Panc1 (cell line): ENCODE measurements at regions not wholly inside any gene's neighbourhood (a gene's known extent, or its start where the extent isn't known, plus 50 kb on each side); places are given as distances from the start of the nearest gene placed in this dataset.

Experiments
- ATAC-seq: fragments of 200-7000 bp; cut with Tn5 transposase; 2 replicates; pipeline ENCODE4 v1.9.1; 2020; ENCODE audit warnings: mild to moderate bottlenecking, moderate library complexity
- BruUV-seq: library from RNA; stranded (reverse); fragments of 400-500 nt; replicated peaks from 2 replicates; lab custom pipeline; 2021; lab: Mats Ljungman, UMichigan
- CTCF ChIA-PET: fragments of 300-600 bp; sonication (Branson Sonifier 250); formaldehyde crosslinking; loops from one replicate; lab custom pipeline; 2022; ENCODE audit warnings: antibody characterized with exemption; lab: Charles Lee
- POLR2A ChIA-PET: fragments of 300-600 bp; sonication (Branson Sonifier 250); formaldehyde crosslinking; loops from one replicate; lab custom pipeline; 2022; ENCODE audit warnings: antibody characterized with exemption; lab: Charles Lee
- DNase-seq: peaks from one replicate; pipeline ENCODE4 v3.0.0-alpha.2; 2010; ENCODE audit warnings: low read depth, low spot score
- H3K27ac ChIP-seq: 2 replicates; pipeline ENCODE4 v1.5.1; 2011; ENCODE audit warnings: mild to moderate bottlenecking, low read length, inconsistent platforms
- H3K27me3 ChIP-seq: fragments of 200-500 bp; sonication (Bioruptor generic); 2 replicates; pipeline ENCODE4 v1.6.0; 2014; ENCODE audit warnings: low read length, inconsistent platforms; ENCODE audit not compliant: control insufficient read depth, insufficient read depth
- H3K36me3 ChIP-seq: fragments of 200-500 bp; sonication (Bioruptor generic); 2 replicates; pipeline ENCODE4 v1.5.1; 2014; ENCODE audit warnings: inconsistent platforms, mild to moderate bottlenecking, low read length, moderate library complexity; ENCODE audit not compliant: control insufficient read depth, insufficient read depth
- H3K4me1 ChIP-seq: 2 replicates; pipeline ENCODE4 v1.5.1; 2011; ENCODE audit warnings: inconsistent platforms, mild to moderate bottlenecking, low read length, moderate library complexity; ENCODE audit not compliant: control insufficient read depth, insufficient read depth
- H3K4me3 ChIP-seq, 2 experiments: 2 replicates each; pipeline ENCODE4 v1.5.1; 2011 to 2012; ENCODE audit warnings: low read depth in 2 of 2, low read length in 2 of 2, mild to moderate bottlenecking in 2 of 2, inconsistent platforms in 1 of 2, moderate library complexity in 1 of 2
- H3K9me3 ChIP-seq: fragments of 200-500 bp; sonication (Bioruptor generic); 2 replicates; pipeline ENCODE4 v1.5.1; 2014; ENCODE audit warnings: low read depth, mild to moderate bottlenecking, inconsistent platforms, low read length, moderate library complexity; ENCODE audit not compliant: control insufficient read depth, insufficient read depth
- POLR2AphosphoS5 ChIP-seq: IDR thresholded peaks from 2 replicates; pipeline ENCODE4 v1.6.1; 2012; ENCODE audit warnings: mild to moderate bottlenecking, low read depth, low read length, moderate library complexity
- SIN3A ChIP-seq: IDR thresholded peaks from 2 replicates; pipeline ENCODE4 v1.6.1; 2012; ENCODE audit warnings: low read depth, mild to moderate bottlenecking, low read length, moderate library complexity, borderline replicate concordance; ENCODE audit not compliant: insufficient read depth
- TCF7L2 ChIP-seq: IDR thresholded peaks from 2 replicates; pipeline ENCODE4 v1.6.1; 2011; ENCODE audit warnings: mild to moderate bottlenecking, low read depth, low read length, inconsistent platforms
- in situ Hi-C: cut with HindIII; loops from 2 replicates; pipeline ENCODE4 v1.10.0; 2016; ENCODE audit warnings: low sequenced_read_pairs, low pct_unique_long_range_greater_than_20kb
- intact Hi-C: fragments of 100-400 bp; cut with micrococcal nuclease; formaldehyde crosslinking; loops from one replicate; pipeline ENCODE4 v1.10.0; 2022; ENCODE audit not compliant: unreplicated experiment
- TF ChIP-seq, protein P1 (sequence below): fragments of 450-650 bp; IDR thresholded peaks from 2 replicates; pipeline ENCODE4 v1.5.1; 2017; ENCODE audit warnings: mild to moderate bottlenecking
- TF ChIP-seq, protein P2 (sequence below), 2 experiments: IDR thresholded peaks; 2 replicates each; pipeline ENCODE4 v1.6.1; 2011 to 2012; ENCODE audit warnings: low read depth in 2 of 2, control low read depth in 1 of 2, low read length in 1 of 2, mild to moderate bottlenecking in 1 of 2, moderate library complexity in 1 of 2; ENCODE audit not compliant: insufficient read depth in 1 of 2

DNA sequence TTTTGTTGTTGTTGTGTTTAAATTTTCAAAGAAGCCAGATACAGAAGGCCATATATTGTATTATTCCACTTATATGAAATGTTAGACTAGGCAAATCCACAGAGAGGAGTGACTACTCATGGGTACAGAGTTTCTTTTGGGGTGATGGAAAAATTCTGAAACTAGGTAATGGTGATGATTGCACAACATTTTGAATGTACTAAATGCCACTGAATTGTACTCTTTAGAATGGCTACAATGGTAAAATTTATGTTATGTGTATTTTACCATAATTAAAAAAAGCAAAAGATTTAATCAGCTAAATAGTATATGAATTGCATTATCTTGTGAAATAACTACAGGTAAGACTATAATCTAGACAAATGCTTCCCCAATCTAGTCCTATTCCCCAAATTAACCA, 733.6 kb upstream of the TMEM132C start:
- Histone ChIP-seq H3K4me1 (no peaks in the 10 kb centered on the region), H3K36me3 (no peaks in the 10 kb centered on the region), H3K9me3 (no peaks in the 10 kb centered on the region), H3K4me3 (no peak overlapping the region), H3K27ac (no peak overlapping the region), H3K27me3 (no peaks in the 10 kb centered on the region)
- BruUV-seq: no TSS peak
- ChIA-PET CTCF (no interaction called here), POLR2A (no interaction called here)
- in situ Hi-C loops (no loop called here), intact Hi-C loops (no loop called here)
- ATAC-seq (no peak), DNase-seq (no peak)
- TF ChIP-seq, protein P1, sequence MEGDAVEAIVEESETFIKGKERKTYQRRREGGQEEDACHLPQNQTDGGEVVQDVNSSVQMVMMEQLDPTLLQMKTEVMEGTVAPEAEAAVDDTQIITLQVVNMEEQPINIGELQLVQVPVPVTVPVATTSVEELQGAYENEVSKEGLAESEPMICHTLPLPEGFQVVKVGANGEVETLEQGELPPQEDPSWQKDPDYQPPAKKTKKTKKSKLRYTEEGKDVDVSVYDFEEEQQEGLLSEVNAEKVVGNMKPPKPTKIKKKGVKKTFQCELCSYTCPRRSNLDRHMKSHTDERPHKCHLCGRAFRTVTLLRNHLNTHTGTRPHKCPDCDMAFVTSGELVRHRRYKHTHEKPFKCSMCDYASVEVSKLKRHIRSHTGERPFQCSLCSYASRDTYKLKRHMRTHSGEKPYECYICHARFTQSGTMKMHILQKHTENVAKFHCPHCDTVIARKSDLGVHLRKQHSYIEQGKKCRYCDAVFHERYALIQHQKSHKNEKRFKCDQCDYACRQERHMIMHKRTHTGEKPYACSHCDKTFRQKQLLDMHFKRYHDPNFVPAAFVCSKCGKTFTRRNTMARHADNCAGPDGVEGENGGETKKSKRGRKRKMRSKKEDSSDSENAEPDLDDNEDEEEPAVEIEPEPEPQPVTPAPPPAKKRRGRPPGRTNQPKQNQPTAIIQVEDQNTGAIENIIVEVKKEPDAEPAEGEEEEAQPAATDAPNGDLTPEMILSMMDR: no peak
- TF ChIP-seq SIN3A (no peak), POLR2AphosphoS5 (no peak), TCF7L2 (no peak)
- TF ChIP-seq, protein P2, sequence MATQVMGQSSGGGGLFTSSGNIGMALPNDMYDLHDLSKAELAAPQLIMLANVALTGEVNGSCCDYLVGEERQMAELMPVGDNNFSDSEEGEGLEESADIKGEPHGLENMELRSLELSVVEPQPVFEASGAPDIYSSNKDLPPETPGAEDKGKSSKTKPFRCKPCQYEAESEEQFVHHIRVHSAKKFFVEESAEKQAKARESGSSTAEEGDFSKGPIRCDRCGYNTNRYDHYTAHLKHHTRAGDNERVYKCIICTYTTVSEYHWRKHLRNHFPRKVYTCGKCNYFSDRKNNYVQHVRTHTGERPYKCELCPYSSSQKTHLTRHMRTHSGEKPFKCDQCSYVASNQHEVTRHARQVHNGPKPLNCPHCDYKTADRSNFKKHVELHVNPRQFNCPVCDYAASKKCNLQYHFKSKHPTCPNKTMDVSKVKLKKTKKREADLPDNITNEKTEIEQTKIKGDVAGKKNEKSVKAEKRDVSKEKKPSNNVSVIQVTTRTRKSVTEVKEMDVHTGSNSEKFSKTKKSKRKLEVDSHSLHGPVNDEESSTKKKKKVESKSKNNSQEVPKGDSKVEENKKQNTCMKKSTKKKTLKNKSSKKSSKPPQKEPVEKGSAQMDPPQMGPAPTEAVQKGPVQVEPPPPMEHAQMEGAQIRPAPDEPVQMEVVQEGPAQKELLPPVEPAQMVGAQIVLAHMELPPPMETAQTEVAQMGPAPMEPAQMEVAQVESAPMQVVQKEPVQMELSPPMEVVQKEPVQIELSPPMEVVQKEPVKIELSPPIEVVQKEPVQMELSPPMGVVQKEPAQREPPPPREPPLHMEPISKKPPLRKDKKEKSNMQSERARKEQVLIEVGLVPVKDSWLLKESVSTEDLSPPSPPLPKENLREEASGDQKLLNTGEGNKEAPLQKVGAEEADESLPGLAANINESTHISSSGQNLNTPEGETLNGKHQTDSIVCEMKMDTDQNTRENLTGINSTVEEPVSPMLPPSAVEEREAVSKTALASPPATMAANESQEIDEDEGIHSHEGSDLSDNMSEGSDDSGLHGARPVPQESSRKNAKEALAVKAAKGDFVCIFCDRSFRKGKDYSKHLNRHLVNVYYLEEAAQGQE (IDR thresholded peaks at IDR 0.05; ENCODE audit: insufficient read depth in 1 of 2, low read depth in 2 of 2, low read length in 1 of 2): no peak

DNA sequence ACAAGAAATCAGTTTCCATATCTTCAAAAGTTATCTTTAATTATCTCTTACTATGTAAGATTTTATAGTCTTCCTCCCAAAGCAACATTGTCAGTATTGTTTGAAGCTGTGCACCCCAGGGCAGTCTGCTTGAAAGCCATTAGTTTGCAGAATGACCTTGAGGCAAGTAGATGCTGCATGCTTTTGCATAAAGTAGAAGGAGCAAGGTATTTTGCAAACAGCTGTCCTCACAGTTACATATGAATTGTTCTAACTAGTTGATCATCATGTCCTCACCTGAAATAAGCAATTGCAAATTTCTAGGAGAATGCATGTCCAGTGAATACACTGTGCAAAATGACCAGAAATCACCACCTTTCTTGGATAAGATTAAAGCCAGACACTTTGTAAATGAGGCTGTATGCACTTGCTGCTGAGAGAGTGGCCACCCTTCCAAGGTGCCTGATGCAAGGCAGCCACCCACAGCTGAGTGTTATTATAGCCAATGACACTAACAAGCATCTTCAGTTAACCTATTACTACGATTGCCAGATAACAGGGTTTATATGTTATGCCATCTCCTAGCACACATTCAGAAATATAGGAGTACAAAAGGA, 730.0 kb upstream of the TMEM132C start:
- no peaks in the 10 kb centered on the region for H3K36me3 ChIP-seq
- H3K27ac ChIP-seq: no peak overlapping the region
- in situ Hi-C loops: no loop called here
- intact Hi-C loops: no loop called here
- H3K27me3 ChIP-seq: no peaks in the 10 kb centered on the region
- no peak overlapping the region for H3K4me3 ChIP-seq
- no peaks in the 10 kb centered on the region for H3K4me1 ChIP-seq
- DNase-seq: no peak
- TF ChIP-seq, protein P1: no peak
- TF ChIP-seq, protein P2 (IDR thresholded peaks at IDR 0.05; ENCODE audit: insufficient read depth in 1 of 2, low read depth in 2 of 2, low read length in 1 of 2): no peak
- TF ChIP-seq TCF7L2 (no peak), POLR2AphosphoS5 (no peak), SIN3A (no peak)
- POLR2A ChIA-PET: no interaction called here
- H3K9me3 ChIP-seq: no peaks in the 10 kb centered on the region
- no TSS peak for BruUV-seq
- no peak for ATAC-seq
- CTCF ChIA-PET: no interaction called here
